ENCODE measurements at regions not wholly inside any gene's neighbourhood (a gene's known extent, or its start where the extent isn't known, plus 50 kb on each side); places are given as distances from the start of the nearest gene placed in this dataset.

GRCh38 chr1:17990401-17990800 is 117.2 kb upstream of the IGSF21 start:
- H3K36me3 Mint-ChIP-seq (ENCODE audit: low read depth) = no peaks in the 10 kb centered on the region

GRCh38 chr1:17991996-17992395 is 115.6 kb upstream of the IGSF21 start:
- no peaks in the 10 kb centered on the region for H3K4me1 Mint-ChIP-seq
- intact Hi-C loops (cut with micrococcal nuclease) = no loop called here
- DNase-seq (no peak), ATAC-seq (ENCODE audit: low read depth) (no peak)
- POLR2A ChIA-PET = no interaction called here
- no peaks in the 10 kb centered on the region for H3K36me3 Mint-ChIP-seq (ENCODE audit: low read depth)
- CTCF ChIA-PET = no interaction called here
- H3K27ac Mint-ChIP-seq = no peak overlapping the region
- peaks cover 12% of the 10 kb centered on the region for H3K27me3 Mint-ChIP-seq
- no peak for TF ChIP-seq CTCF (IDR thresholded peaks at IDR 0.05)
- no peak overlapping the region for H3K4me3 Mint-ChIP-seq
- peaks cover 3% of the 10 kb centered on the region for H3K9me3 Mint-ChIP-seq

More at GRCh38 chr1:17990401-17990800, 117.2 kb upstream of the IGSF21 start:
- peaks cover 10% of the 10 kb centered on the region for H3K27me3 Mint-ChIP-seq
- H3K4me3 Mint-ChIP-seq = no peak overlapping the region
- intact Hi-C loops (cut with micrococcal nuclease) = no loop called here
- no peaks in the 10 kb centered on the region for H3K4me1 Mint-ChIP-seq
- no peak for TF ChIP-seq CTCF (IDR thresholded peaks at IDR 0.05)
- no peak for DNase-seq
- ChIA-PET CTCF (no interaction called here), POLR2A (no interaction called here)
- ATAC-seq (ENCODE audit: low read depth) = no peak
- no peak overlapping the region for H3K27ac Mint-ChIP-seq
- H3K9me3 Mint-ChIP-seq = peaks cover 3% of the 10 kb centered on the region

- H3K27me3 Mint-ChIP-seq = peaks cover 14% of the 10 kb centered on the region
- no peak overlapping the region for H3K4me3 Mint-ChIP-seq
- no peak overlapping the region for H3K27ac Mint-ChIP-seq
- POLR2A ChIA-PET = no interaction called here
- H3K9me3 Mint-ChIP-seq = peaks cover 3% of the 10 kb centered on the region
- DNase-seq (no peak), ATAC-seq (ENCODE audit: low read depth) (no peak)
- H3K4me1 Mint-ChIP-seq = no peaks in the 10 kb centered on the region
- TF ChIP-seq CTCF (IDR thresholded peaks at IDR 0.05) = no peak
- intact Hi-C loops (cut with micrococcal nuclease) = no loop called here
- CTCF ChIA-PET = no interaction called here
- H3K36me3 Mint-ChIP-seq (ENCODE audit: low read depth) = no peaks in the 10 kb centered on the region
These were observed 114.8 kb upstream of the IGSF21 start for GRCh38 chr1:17992800-17993199.

GRCh38 chr1:17994046-17994445 is 113.6 kb upstream of the IGSF21 start:
- Mint-ChIP-seq H3K27me3 (peaks cover 12% of the 10 kb centered on the region), H3K4me3 (no peak overlapping the region), H3K4me1 (no peaks in the 10 kb centered on the region), H3K9me3 (peaks cover 3% of the 10 kb centered on the region), H3K36me3 (ENCODE audit: low read depth) (no peaks in the 10 kb centered on the region), H3K27ac (no peak overlapping the region)
- CTCF ChIA-PET = no interaction called here
- no peak for TF ChIP-seq CTCF (IDR thresholded peaks at IDR 0.05)
- ATAC-seq (ENCODE audit: low read depth) = no peak
- DNase-seq = no peak
- intact Hi-C loops (cut with micrococcal nuclease) = no loop called here
- POLR2A ChIA-PET = no interaction called here

- POLR2A ChIA-PET = no interaction called here
- intact Hi-C loops (cut with micrococcal nuclease) = no loop called here
- Mint-ChIP-seq H3K27ac (no peak overlapping the region), H3K4me3 (no peak overlapping the region), H3K4me1 (peaks cover 13% of the 10 kb centered on the region), H3K36me3 (ENCODE audit: low read depth) (no peaks in the 10 kb centered on the region), H3K27me3 (peaks cover 8% of the 10 kb centered on the region), H3K9me3 (peaks cover 2% of the 10 kb centered on the region)
- TF ChIP-seq CTCF (IDR thresholded peaks at IDR 0.05) = no peak
- ATAC-seq (ENCODE audit: low read depth) (no peak), DNase-seq (no peak)
- CTCF ChIA-PET = no interaction called here
These were observed 112.1 kb upstream of the IGSF21 start for GRCh38 chr1:17995480-17995879.
